Lower leg skin (tissue), 3 donors: ENCODE measurements at regions not wholly inside any gene's neighbourhood (a gene's known extent, or its start where the extent isn't known, plus 50 kb on each side); places are given as distances from the start of the nearest gene placed in this dataset.
"Not testable (repeated sequence)": the region's sequence is repeated elsewhere in the genome, so short reads cannot be mapped to it uniquely, and the experiment has no call there.

Source experiments
- CTCF ChIP-seq, 3 donors: fragments of 450-650 bp; IDR thresholded peaks; one replicate each; pipeline ENCODE4 v1.5.1; 2016; ENCODE audit warnings: antibody characterized with exemption in 3 of 3, mild to moderate bottlenecking in 3 of 3, moderate library complexity in 2 of 3
- POLR2A ChIP-seq, 2 donors: fragments of 450-650 bp; IDR thresholded peaks; one replicate each; pipeline ENCODE4 v1.6.1; 2016 to 2017; ENCODE audit warnings: antibody characterized with exemption in 2 of 2, mild to moderate bottlenecking in 1 of 2, moderate library complexity in 1 of 2

- not testable (repeated sequence) for TF ChIP-seq POLR2A, CTCF (IDR thresholded peaks at IDR 0.05)
Observed at GRCh38 chr9:67717830-67718388, 140.8 kb upstream of the ANKRD20A1 start.
